ENCODE measurements at regions not wholly inside any gene's neighbourhood (a gene's known extent, or its start where the extent isn't known, plus 50 kb on each side); places are given as distances from the start of the nearest gene placed in this dataset.

DNA sequence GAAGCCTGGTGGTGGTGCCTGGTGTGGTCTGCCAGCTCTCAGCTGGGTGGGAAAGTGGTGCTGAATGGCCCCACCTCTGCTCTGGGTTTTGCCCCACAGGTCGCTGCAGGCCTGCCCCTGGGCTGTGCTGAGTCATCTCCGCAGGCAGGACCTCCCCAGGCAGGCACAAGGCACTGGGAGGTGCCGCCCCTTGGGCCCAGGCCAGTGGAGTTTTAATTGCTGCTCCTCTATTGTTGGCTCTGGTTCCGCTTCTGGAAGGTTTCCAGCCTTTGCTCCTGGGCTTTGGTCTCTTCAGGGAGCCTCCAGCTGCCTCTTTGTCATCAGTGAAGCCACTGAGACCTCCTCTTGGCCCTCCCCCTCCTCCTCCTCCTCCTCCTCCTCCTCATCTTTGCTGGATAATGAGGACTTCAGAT, 180.3 kb upstream of the GRB10 start:
- Histone ChIP-seq H3K4me1 (peaks cover 8% of the 10 kb centered on the region), H3K27ac (no peak overlapping the region), H3K36me3 (ENCODE audit: low read depth, missing control alignments) (no peaks in the 10 kb centered on the region), H3K27me3 (no peaks in the 10 kb centered on the region), H3K4me3 (no peak overlapping the region), H3K9me3 (no peaks in the 10 kb centered on the region)
- DNase-seq = peak; percentile 64
- TF ChIP-seq POLR2A (IDR thresholded peaks at IDR 0.05) (no peak), CTCF (IDR thresholded peaks at IDR 0.05) (no peak)
- intact Hi-C loops (cut with DNase I; ENCODE audit: low total_unique reads) = no loop called here
- 33 to 55% methylated on average over 3 to 4 of the region's 4 CpGs for WGBS, 2 donors

GRCh38 chr7:50962281-50962883, 179.7 kb upstream of the GRB10 start:
- H3K36me3 ChIP-seq (ENCODE audit: low read depth, missing control alignments) = no peaks in the 10 kb centered on the region
- H3K27ac ChIP-seq = no peak overlapping the region
- no peaks in the 10 kb centered on the region for H3K9me3 ChIP-seq
- no peaks in the 10 kb centered on the region for H3K27me3 ChIP-seq
- H3K4me3 ChIP-seq = no peak overlapping the region
- no peak for DNase-seq
- H3K4me1 ChIP-seq = peaks cover 8% of the 10 kb centered on the region
- intact Hi-C loops (cut with DNase I; ENCODE audit: low total_unique reads) = no loop called here
- TF ChIP-seq POLR2A (IDR thresholded peaks at IDR 0.05) (no peak), CTCF (IDR thresholded peaks at IDR 0.05) (no peak)
- 80 to 83% methylated on average over 10 of the region's 10 CpGs for WGBS, 2 donors

GRCh38 chr7:50960621-50961310, 178.1 kb upstream of the GRB10 start:
- no peak overlapping the region for H3K27ac ChIP-seq
- TF ChIP-seq CTCF (IDR thresholded peaks at IDR 0.05) (no peak), POLR2A (IDR thresholded peaks at IDR 0.05) (no peak)
- no peaks in the 10 kb centered on the region for H3K9me3 ChIP-seq
- 84 to 85% methylated on average over 14 of the region's 14 CpGs for WGBS, 2 donors
- intact Hi-C loops (cut with DNase I; ENCODE audit: low total_unique reads) = no loop called here
- DNase-seq = no peak
- no peak overlapping the region for H3K4me3 ChIP-seq
- peaks cover 8% of the 10 kb centered on the region for H3K4me1 ChIP-seq
- H3K27me3 ChIP-seq = no peaks in the 10 kb centered on the region
- no peaks in the 10 kb centered on the region for H3K36me3 ChIP-seq (ENCODE audit: low read depth, missing control alignments)

GRCh38 chr7:50959991-50960390, 177.3 kb upstream of the GRB10 start:
- no peaks in the 10 kb centered on the region for H3K9me3 ChIP-seq
- intact Hi-C loops (cut with DNase I; ENCODE audit: low total_unique reads) = no loop called here
- no peak for DNase-seq
- no peak overlapping the region for H3K27ac ChIP-seq
- WGBS, 2 donors = 94 to 100% methylated on average over 1 of the region's 1 CpG
- H3K36me3 ChIP-seq (ENCODE audit: low read depth, missing control alignments) = no peaks in the 10 kb centered on the region
- peaks cover 8% of the 10 kb centered on the region for H3K4me1 ChIP-seq
- no peaks in the 10 kb centered on the region for H3K27me3 ChIP-seq
- H3K4me3 ChIP-seq = no peak overlapping the region
- no peak for TF ChIP-seq CTCF (IDR thresholded peaks at IDR 0.05)
- TF ChIP-seq POLR2A (IDR thresholded peaks at IDR 0.05) = no peak

- Histone ChIP-seq H3K4me1 (peaks cover 8% of the 10 kb centered on the region), H3K9me3 (no peaks in the 10 kb centered on the region), H3K36me3 (ENCODE audit: low read depth, missing control alignments) (no peaks in the 10 kb centered on the region), H3K4me3 (no peak overlapping the region), H3K27me3 (no peaks in the 10 kb centered on the region), H3K27ac (no peak overlapping the region)
- no peak for DNase-seq
- WGBS, 2 donors = 89 to 95% methylated on average over 4 of the region's 4 CpGs
- intact Hi-C loops (cut with DNase I; ENCODE audit: low total_unique reads) = no loop called here
- no peak for TF ChIP-seq CTCF (IDR thresholded peaks at IDR 0.05)
These were observed 176.9 kb upstream of the GRB10 start for GRCh38 chr7:50959560-50959959.
